ENCODE measurements at regions not wholly inside any gene's neighbourhood (a gene's known extent, or its start where the extent isn't known, plus 50 kb on each side); places are given as distances from the start of the nearest gene placed in this dataset.

DNA sequence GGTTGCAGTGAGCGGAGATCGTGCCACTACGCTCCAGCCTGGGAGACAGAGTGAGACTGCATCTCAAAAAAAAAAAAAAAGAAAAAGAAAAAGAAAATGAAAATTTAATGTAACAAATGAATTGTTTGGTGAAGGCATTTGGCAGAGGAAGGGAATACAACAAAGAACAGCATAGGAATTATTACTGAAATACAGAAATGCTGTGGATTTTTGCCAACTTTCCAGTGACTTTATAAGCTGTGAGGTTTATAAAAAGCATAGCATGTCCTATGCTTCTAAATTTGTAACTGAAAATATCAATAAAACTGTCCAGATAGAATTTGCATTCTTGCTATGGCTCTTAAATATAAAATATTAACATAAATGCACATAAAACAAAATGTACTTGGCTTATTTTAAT, 112.9 kb upstream of the IRS2 start:
- no peaks in the 10 kb centered on the region for H3K36me3 ChIP-seq
- DNase-seq (ENCODE audit: low spot score) = no peak
- H3K4me1 ChIP-seq = no peaks in the 10 kb centered on the region
- no peaks in the 10 kb centered on the region for H3K9me3 ChIP-seq
- H3K27me3 ChIP-seq = no peaks in the 10 kb centered on the region
- no peak overlapping the region for H3K4me3 ChIP-seq
- H3K27ac ChIP-seq = no peak overlapping the region
- TF ChIP-seq, protein P1, sequence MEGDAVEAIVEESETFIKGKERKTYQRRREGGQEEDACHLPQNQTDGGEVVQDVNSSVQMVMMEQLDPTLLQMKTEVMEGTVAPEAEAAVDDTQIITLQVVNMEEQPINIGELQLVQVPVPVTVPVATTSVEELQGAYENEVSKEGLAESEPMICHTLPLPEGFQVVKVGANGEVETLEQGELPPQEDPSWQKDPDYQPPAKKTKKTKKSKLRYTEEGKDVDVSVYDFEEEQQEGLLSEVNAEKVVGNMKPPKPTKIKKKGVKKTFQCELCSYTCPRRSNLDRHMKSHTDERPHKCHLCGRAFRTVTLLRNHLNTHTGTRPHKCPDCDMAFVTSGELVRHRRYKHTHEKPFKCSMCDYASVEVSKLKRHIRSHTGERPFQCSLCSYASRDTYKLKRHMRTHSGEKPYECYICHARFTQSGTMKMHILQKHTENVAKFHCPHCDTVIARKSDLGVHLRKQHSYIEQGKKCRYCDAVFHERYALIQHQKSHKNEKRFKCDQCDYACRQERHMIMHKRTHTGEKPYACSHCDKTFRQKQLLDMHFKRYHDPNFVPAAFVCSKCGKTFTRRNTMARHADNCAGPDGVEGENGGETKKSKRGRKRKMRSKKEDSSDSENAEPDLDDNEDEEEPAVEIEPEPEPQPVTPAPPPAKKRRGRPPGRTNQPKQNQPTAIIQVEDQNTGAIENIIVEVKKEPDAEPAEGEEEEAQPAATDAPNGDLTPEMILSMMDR (IDR thresholded peaks at IDR 0.05) = no peak

DNA sequence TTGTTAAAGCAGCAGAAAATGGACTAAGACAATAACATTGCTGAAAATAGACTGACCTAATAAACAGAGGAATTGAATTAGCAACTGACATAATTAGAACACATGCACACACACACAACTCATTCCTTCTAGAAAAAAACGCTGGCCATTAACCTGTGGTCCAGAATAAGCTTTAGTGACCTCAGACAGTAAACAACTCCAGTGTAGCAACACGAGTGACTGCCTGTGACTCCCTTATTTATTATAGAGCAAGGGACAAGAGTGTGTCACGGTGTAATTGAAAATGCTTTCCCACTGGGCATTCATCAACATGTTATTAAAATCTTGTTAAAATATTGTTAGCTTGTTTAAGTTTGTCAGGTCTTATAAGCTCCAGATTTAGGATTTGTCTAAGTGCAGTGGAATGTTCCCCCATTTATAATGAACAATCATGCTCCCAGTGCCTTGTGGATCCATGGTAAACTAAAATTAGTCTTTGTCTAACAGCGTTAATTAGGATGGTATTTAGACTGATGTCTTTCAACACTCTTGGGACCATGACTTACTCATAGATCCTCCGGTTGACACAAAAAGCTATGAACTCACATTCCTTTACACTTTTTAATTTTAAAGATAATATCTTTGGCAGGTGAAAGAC, 111.7 kb upstream of the IRS2 start:
- no peak overlapping the region for H3K27ac ChIP-seq
- no peaks in the 10 kb centered on the region for H3K36me3 ChIP-seq
- no peaks in the 10 kb centered on the region for H3K9me3 ChIP-seq
- no peaks in the 10 kb centered on the region for H3K27me3 ChIP-seq
- no peak overlapping the region for H3K4me3 ChIP-seq
- no peaks in the 10 kb centered on the region for H3K4me1 ChIP-seq
- DNase-seq (ENCODE audit: low spot score) = no peak
- TF ChIP-seq, protein P1 (IDR thresholded peaks at IDR 0.05) = no peak

- Histone ChIP-seq H3K9me3 (no peaks in the 10 kb centered on the region), H3K4me3 (no peak overlapping the region), H3K36me3 (no peaks in the 10 kb centered on the region), H3K4me1 (no peaks in the 10 kb centered on the region), H3K27ac (no peak overlapping the region), H3K27me3 (no peaks in the 10 kb centered on the region)
- TF ChIP-seq, protein P1 (IDR thresholded peaks at IDR 0.05) = no peak
- no peak for DNase-seq (ENCODE audit: low spot score)
Observed at GRCh38 chr13:109892101-109892500, 105.7 kb upstream of the IRS2 start.

GRCh38 chr13:109885235-109885634, 98.9 kb upstream of the IRS2 start:
- H3K27me3 ChIP-seq = no peaks in the 10 kb centered on the region
- DNase-seq (ENCODE audit: low spot score) = no peak
- TF ChIP-seq, protein P1 (IDR thresholded peaks at IDR 0.05) = no peak
- no peaks in the 10 kb centered on the region for H3K36me3 ChIP-seq
- peaks cover 0 to 4% of the 10 kb centered on the region in 2 donors for H3K4me1 ChIP-seq
- no peak overlapping the region for H3K27ac ChIP-seq
- H3K9me3 ChIP-seq = no peaks in the 10 kb centered on the region
- H3K4me3 ChIP-seq = no peak overlapping the region

- Histone ChIP-seq H3K9me3 (no peaks in the 10 kb centered on the region), H3K27ac (no peak overlapping the region), H3K36me3 (no peaks in the 10 kb centered on the region), H3K4me3 (no peak overlapping the region), H3K4me1 (peaks cover 0 to 4% of the 10 kb centered on the region in 2 donors), H3K27me3 (no peaks in the 10 kb centered on the region)
- TF ChIP-seq, protein P1 (IDR thresholded peaks at IDR 0.05) = no peak
- no peak for DNase-seq (ENCODE audit: low spot score)
Observed at GRCh38 chr13:109884462-109884861, 98.1 kb upstream of the IRS2 start.
